K562 (cell line): ENCODE measurements at regions not wholly inside any gene's neighbourhood (a gene's known extent, or its start where the extent isn't known, plus 50 kb on each side); places are given as distances from the start of the nearest gene placed in this dataset.

Experiments
- ATF1 ChIP-seq, 2 experiments: fragments of 450-650 bp in 1 of 2; IDR thresholded peaks; 2 replicates each; pipeline ENCODE4 v1.6.1; 2016; ENCODE audit warnings: missing compliant biosample characterization in 1 of 2, missing genetic modification characterization in 1 of 2
- ETV6 ChIP-seq, 3 experiments: fragments of 150-350 bp in 1 of 3; sonication (generic) in 1 of 3; formaldehyde crosslinking in 1 of 3; IDR thresholded peaks; 2 replicates each; pipeline versions ENCODE4 v1.6.1 to v1.8.0; 2014 to 2022; ENCODE audit warnings: borderline replicate concordance in 2 of 3, low read depth in 2 of 3, antibody characterized with exemption in 1 of 3, low read length in 1 of 3, mild to moderate bottlenecking in 1 of 3, missing genetic modification reagents in 1 of 3
- JUN ChIP-seq, 2 experiments: sonication (generic) in 1 of 2; formaldehyde crosslinking in 1 of 2; IDR thresholded peaks; 2 replicates each; pipeline versions ENCODE4 v1.6.1 to v1.8.0; 2012 to 2022; ENCODE audit warnings: borderline replicate concordance in 2 of 2, mild to moderate bottlenecking in 2 of 2, improper control_type of control experiment in 1 of 2, low read depth in 1 of 2, low read length in 1 of 2, missing genetic modification reagents in 1 of 2
- KAT2B ChIP-seq: IDR thresholded peaks from one replicate; pipeline ENCODE4 v1.6.1; 2012; ENCODE audit warnings: low read depth, mild to moderate bottlenecking, control low read depth, inconsistent platforms, low read length, moderate library complexity
- KLF16 ChIP-seq: IDR thresholded peaks from 2 replicates; pipeline ENCODE4 v1.6.1; 2016; ENCODE audit warnings: antibody characterized with exemption
- NONO ChIP-seq, 2 experiments: fragments of 200-400 bp in 1 of 2; fragments of 450-650 bp in 1 of 2; formaldehyde crosslinking in 1 of 2; IDR thresholded peaks; 2 replicates each; pipeline ENCODE4 v1.6.1; 2017; ENCODE audit warnings: low read depth in 2 of 2, mild to moderate bottlenecking in 2 of 2, moderate library complexity in 2 of 2, low read length in 1 of 2
- POLR2A ChIP-seq: fragments of 450-650 bp; conservative IDR thresholded peaks from 2 replicates; pipeline ENCODE4 v1.6.1; 2016
- POLR3A ChIP-seq: IDR thresholded peaks from 2 replicates; pipeline ENCODE4 v1.6.1; 2011; ENCODE audit warnings: borderline replicate concordance, mild to moderate bottlenecking, moderate library complexity; ENCODE audit not compliant: insufficient read length, insufficient read depth; ENCODE audit errors: extremely low read depth
- RFX1 ChIP-seq: fragments of 450-650 bp; IDR thresholded peaks from 2 replicates; pipeline ENCODE4 v1.6.1; 2016; ENCODE audit warnings: mild to moderate bottlenecking, moderate library complexity
- SRF ChIP-seq, 2 experiments: fragments of 250-450, 450-650 bp in 1 of 2; sonication (Bioruptor Pico) in 1 of 2; sonication (generic) in 1 of 2; formaldehyde crosslinking; IDR thresholded peaks; 2 replicates each; pipeline versions ENCODE4 v1.5.0 to v1.5.1; 2020 to 2022; ENCODE audit warnings: mild to moderate bottlenecking in 1 of 2, missing genetic modification reagents in 1 of 2
- TEAD4 ChIP-seq, 2 experiments: sonication (generic) in 1 of 2; formaldehyde crosslinking in 1 of 2; IDR thresholded peaks; 2 replicates each; pipeline versions ENCODE4 v1.6.1 to v1.8.0; 2012 to 2022; ENCODE audit warnings: borderline replicate concordance in 1 of 2, inconsistent platforms in 1 of 2, low read length in 1 of 2, mild to moderate bottlenecking in 1 of 2, missing genetic modification reagents in 1 of 2
- TF ChIP-seq, protein P1 (sequence below), 3 experiments: IDR thresholded peaks in 2 of 3; conservative IDR thresholded peaks in 1 of 3; 2 replicates each; pipeline ENCODE4 v1.5.1; 2011 to 2012; ENCODE audit warnings: low read length in 3 of 3, mild to moderate bottlenecking in 3 of 3, control low read depth in 2 of 3, improper control_type of control experiment in 1 of 3, inconsistent platforms in 1 of 3, low read depth in 1 of 3, mixed read lengths in 1 of 3, moderate library complexity in 1 of 3; ENCODE audit not compliant: insufficient read depth in 2 of 3

DNA sequence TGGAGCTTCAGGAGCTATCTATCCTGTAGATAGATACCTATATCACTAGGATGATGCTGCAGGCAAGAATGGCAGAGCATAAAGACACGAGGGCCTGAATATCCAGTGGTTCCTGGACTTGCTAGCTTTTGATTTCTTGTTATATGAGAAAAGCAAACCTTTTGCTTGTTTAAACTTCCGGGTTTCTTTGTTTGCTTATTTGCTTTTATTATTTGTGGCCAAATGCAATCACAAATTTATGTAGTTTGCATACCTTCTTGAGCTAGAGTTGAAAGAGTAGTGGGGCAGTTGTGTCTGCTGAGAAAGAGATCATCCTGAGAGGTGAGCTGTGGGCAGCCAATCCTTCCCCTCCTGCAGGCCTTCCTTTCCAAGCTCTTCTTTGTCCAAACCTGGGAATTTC lies 245.7 kb downstream of the AR start:
- TF ChIP-seq KAT2B (no peak), POLR2A (no peak), RFX1 (no peak), ATF1 (CRISPR knock-in tag; IDR thresholded peaks at IDR 0.05) (no peak), ATF1 (tag; IDR thresholded peaks at IDR 0.05) (no peak), KLF16 (no peak), POLR3A (no peak), JUN (IDR thresholded peaks at IDR 0.05; ENCODE audit: borderline replicate concordance, low read depth, low read length) (no peak), JUN (CRISPR knock-in tag; IDR thresholded peaks at IDR 0.05; ENCODE audit: borderline replicate concordance) (no peak), TEAD4 (IDR thresholded peaks at IDR 0.05; ENCODE audit: low read length) (no peak), TEAD4 (CRISPR knock-in tag; IDR thresholded peaks at IDR 0.05; ENCODE audit: borderline replicate concordance) (no peak), ETV6 (IDR thresholded peaks at IDR 0.05; ENCODE audit: borderline replicate concordance in 1 of 2, low read depth in 2 of 2, low read length in 1 of 2) (no peak), ETV6 (CRISPR knock-in tag; IDR thresholded peaks at IDR 0.05; ENCODE audit: borderline replicate concordance) (no peak), NONO (IDR thresholded peaks at IDR 0.05; ENCODE audit: low read depth in 2 of 2, low read length in 1 of 2) (no peak), SRF (CRISPR knock-in tag; IDR thresholded peaks at IDR 0.05) (no peak)
- TF ChIP-seq, protein P1, sequence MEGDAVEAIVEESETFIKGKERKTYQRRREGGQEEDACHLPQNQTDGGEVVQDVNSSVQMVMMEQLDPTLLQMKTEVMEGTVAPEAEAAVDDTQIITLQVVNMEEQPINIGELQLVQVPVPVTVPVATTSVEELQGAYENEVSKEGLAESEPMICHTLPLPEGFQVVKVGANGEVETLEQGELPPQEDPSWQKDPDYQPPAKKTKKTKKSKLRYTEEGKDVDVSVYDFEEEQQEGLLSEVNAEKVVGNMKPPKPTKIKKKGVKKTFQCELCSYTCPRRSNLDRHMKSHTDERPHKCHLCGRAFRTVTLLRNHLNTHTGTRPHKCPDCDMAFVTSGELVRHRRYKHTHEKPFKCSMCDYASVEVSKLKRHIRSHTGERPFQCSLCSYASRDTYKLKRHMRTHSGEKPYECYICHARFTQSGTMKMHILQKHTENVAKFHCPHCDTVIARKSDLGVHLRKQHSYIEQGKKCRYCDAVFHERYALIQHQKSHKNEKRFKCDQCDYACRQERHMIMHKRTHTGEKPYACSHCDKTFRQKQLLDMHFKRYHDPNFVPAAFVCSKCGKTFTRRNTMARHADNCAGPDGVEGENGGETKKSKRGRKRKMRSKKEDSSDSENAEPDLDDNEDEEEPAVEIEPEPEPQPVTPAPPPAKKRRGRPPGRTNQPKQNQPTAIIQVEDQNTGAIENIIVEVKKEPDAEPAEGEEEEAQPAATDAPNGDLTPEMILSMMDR (IDR thresholded peaks at IDR 0.05 in 2 of 3, conservative IDR thresholded peaks at IDR 0.05 in 1 of 3; ENCODE audit: insufficient read depth in 2 of 3, low read depth in 1 of 3, low read length in 3 of 3): no peak
